GM12878 (cell line): ENCODE measurements at regions not wholly inside any gene's neighbourhood (a gene's known extent, or its start where the extent isn't known, plus 50 kb on each side); places are given as distances from the start of the nearest gene placed in this dataset.

Source experiments
- ATAC-seq: fragments of 200-7000 bp; cut with Tn5 transposase; 3 replicates; pipeline ENCODE4 v1.9.1; 2020; ENCODE audit warnings: mild to moderate bottlenecking, moderate library complexity
- BruUV-seq: library from RNA; stranded (reverse); fragments of 400-500 nt; replicated peaks from 2 replicates; lab custom pipeline; 2021; lab: Mats Ljungman, UMichigan
- CTCF ChIA-PET: fragments of 300-600 bp; sonication (Branson Sonifier 250); formaldehyde crosslinking; extraction: SDS; loops from one replicate; lab custom pipeline; 2021; ENCODE audit warnings: inconsistent platforms; lab: Yijun Ruan, JAX
- POLR2A ChIA-PET: fragments of 350-600 bp; formaldehyde crosslinking; extraction: SDS; loops from one replicate; lab custom pipeline; 2021; ENCODE audit warnings: inconsistent platforms; lab: Charles Lee
- RAD21 ChIA-PET: fragments of 300-600 bp; sonication (Branson Sonifier 250); formaldehyde crosslinking; loops from one replicate; lab custom pipeline; 2023; ENCODE audit warnings: antibody characterized with exemption; ENCODE audit not compliant: unreplicated experiment; lab: Charles Lee
- SMC1A ChIA-PET: fragments of 300-600 bp; sonication (Branson Sonifier 250); formaldehyde crosslinking; loops from one replicate; lab custom pipeline; 2023; ENCODE audit not compliant: unreplicated experiment, uncharacterized antibody; lab: Charles Lee
- DNase-seq: peaks from one replicate; pipeline ENCODE4 v3.0.0-alpha.2; 2011; ENCODE audit warnings: low read depth, low spot score
- FAIRE-seq: peaks from 3 replicates; lab custom pipeline; 2011; peaks lifted over from hg19 to GRCh38; lab: Jason Lieb, UNC
- H2AFZ ChIP-seq: 2 replicates; pipeline ENCODE4 v1.6.0; 2011; ENCODE audit warnings: low read depth, low read length, control low read depth; ENCODE audit not compliant: control insufficient read depth
- H3K27ac ChIP-seq: 2 replicates; pipeline ENCODE4 v1.5.1; 2011; ENCODE audit warnings: control low read depth; ENCODE audit not compliant: control insufficient read depth, insufficient read depth
- H3K27me3 ChIP-seq, 2 experiments: replicated peaks in 1 of 2; 2 replicates each; pipeline versions ENCODE4 v1.6.0 to v1.6.1; 2011; ENCODE audit warnings: low read length in 1 of 2; ENCODE audit not compliant: control insufficient read depth in 2 of 2, insufficient read depth in 2 of 2
- H3K36me3 ChIP-seq, 2 experiments: 2 replicates each; pipeline ENCODE4 v1.5.1; 2011; ENCODE audit warnings: low read length in 1 of 2; ENCODE audit not compliant: control insufficient read depth in 2 of 2, insufficient read depth in 2 of 2
- H3K4me1 ChIP-seq: 2 replicates; pipeline ENCODE4 v1.6.1; 2011; ENCODE audit warnings: mild to moderate bottlenecking, low read length, moderate library complexity, mixed read lengths; ENCODE audit not compliant: control insufficient read depth, insufficient read depth
- H3K4me2 ChIP-seq: 2 replicates; pipeline ENCODE4 v1.6.0; 2011; ENCODE audit warnings: control low read depth; ENCODE audit not compliant: control insufficient read depth, insufficient read depth
- H3K4me3 ChIP-seq: fragments of 200-600 bp; sonication (generic); 2 replicates; pipeline ENCODE4 v1.5.1; 2016
- H3K79me2 ChIP-seq: 2 replicates; pipeline ENCODE4 v1.6.0; 2011; ENCODE audit warnings: low read length; ENCODE audit not compliant: control insufficient read depth, insufficient read depth
- H3K9ac ChIP-seq: 2 replicates; pipeline ENCODE4 v1.8.0; 2011; ENCODE audit warnings: low read length, control low read depth, mixed read lengths; ENCODE audit not compliant: control insufficient read depth, insufficient read depth
- H3K9me3 ChIP-seq: replicated peaks from 3 replicates; pipeline ENCODE4 v1.5.1; 2011; ENCODE audit warnings: mild to moderate bottlenecking, low read length; ENCODE audit not compliant: control insufficient read depth, insufficient read depth
- H4K20me1 ChIP-seq: 2 replicates; pipeline ENCODE4 v1.6.0; 2011; ENCODE audit not compliant: control insufficient read depth, insufficient read depth
- FOS ChIP-seq: IDR thresholded peaks from 3 replicates; pipeline ENCODE4 v1.6.1; 2011; ENCODE audit warnings: borderline replicate concordance; ENCODE audit not compliant: insufficient read length; ENCODE audit errors: extremely low read depth
- IRF4 ChIP-seq: IDR thresholded peaks from 2 replicates; pipeline ENCODE4 v1.6.1; 2011; ENCODE audit warnings: low read depth, low read length
- JUNB ChIP-seq: IDR thresholded peaks from 2 replicates; pipeline ENCODE4 v1.6.1; 2016; ENCODE audit warnings: antibody characterized with exemption, mild to moderate bottlenecking
- MTA3 ChIP-seq: IDR thresholded peaks from 2 replicates; pipeline ENCODE4 v1.6.1; 2012; ENCODE audit warnings: low read length, inconsistent platforms, borderline replicate concordance
- MYB ChIP-seq: fragments of 150-350 bp; IDR thresholded peaks from 2 replicates; pipeline ENCODE4 v1.6.1; 2014; ENCODE audit warnings: mild to moderate bottlenecking, low read depth, low read length, borderline replicate concordance
- NFYB ChIP-seq: IDR thresholded peaks from 2 replicates; pipeline ENCODE4 v1.6.1; 2011; ENCODE audit warnings: low read depth, mild to moderate bottlenecking, low read length, improper control_type of control experiment, moderate library complexity; ENCODE audit not compliant: insufficient read depth
- NRF1 ChIP-seq: conservative IDR thresholded peaks from 2 replicates; pipeline ENCODE4 v1.6.1; 2011; ENCODE audit warnings: mild to moderate bottlenecking, low read depth, low read length, improper control_type of control experiment
- RUNX3 ChIP-seq: IDR thresholded peaks from 2 replicates; pipeline ENCODE4 v1.6.1; 2012; ENCODE audit warnings: low read length, inconsistent platforms
- SREBF1 ChIP-seq: IDR thresholded peaks from 2 replicates; pipeline ENCODE4 v1.6.1; 2012; ENCODE audit warnings: mild to moderate bottlenecking, low read length
- ZNF384 ChIP-seq: IDR thresholded peaks from 2 replicates; pipeline ENCODE4 v1.6.1; 2012; ENCODE audit warnings: low read depth, mild to moderate bottlenecking, low read length, improper control_type of control experiment, borderline replicate concordance
- WGBS: methylation state at CpG from one replicate; pipeline ENCODE4 v1.1.6; 2016; ENCODE audit warnings: low lambda C conversion rate; ENCODE audit not compliant: insufficient replicate concordance, insufficient coverage; ENCODE audit errors: missing lambda C conversion rate; 5-methylcytosine and 5-hydroxymethylcytosine counted together
- in situ Hi-C: fragments of 300-500 bp; cut with MboI; formaldehyde crosslinking; loops from 9 replicates; pipeline ENCODE4 v1.14.3; 2018; ENCODE audit warnings: mixed read lengths
- intact Hi-C: fragments of 100-400 bp; cut with micrococcal nuclease; formaldehyde crosslinking; loops from one replicate; pipeline ENCODE4 v1.14.2; 2022; ENCODE audit not compliant: unreplicated experiment
- TF ChIP-seq, protein P1 (sequence below): IDR thresholded peaks from 2 replicates; pipeline ENCODE4 v1.6.1; 2012; ENCODE audit warnings: improper control_type of control experiment, low read depth, low read length; ENCODE audit not compliant: insufficient replicate concordance
- TF ChIP-seq, protein P2 (sequence below): fragments of 450-650 bp; IDR thresholded peaks from 2 replicates; pipeline ENCODE4 v1.6.1; 2016; ENCODE audit warnings: mild to moderate bottlenecking
- TF ChIP-seq, protein P3 (sequence below), 3 experiments: IDR thresholded peaks in 2 of 3; conservative IDR thresholded peaks in 1 of 3; 2 replicates each; pipeline ENCODE4 v1.5.1; 2011; ENCODE audit warnings: low read depth in 3 of 3, low read length in 3 of 3, mild to moderate bottlenecking in 3 of 3, control low read depth in 2 of 3, moderate library complexity in 2 of 3, inconsistent platforms in 1 of 3, mixed read lengths in 1 of 3; ENCODE audit not compliant: control insufficient read depth in 2 of 3, insufficient read depth in 1 of 3; ENCODE audit errors: extremely low read depth in 1 of 3

DNA sequence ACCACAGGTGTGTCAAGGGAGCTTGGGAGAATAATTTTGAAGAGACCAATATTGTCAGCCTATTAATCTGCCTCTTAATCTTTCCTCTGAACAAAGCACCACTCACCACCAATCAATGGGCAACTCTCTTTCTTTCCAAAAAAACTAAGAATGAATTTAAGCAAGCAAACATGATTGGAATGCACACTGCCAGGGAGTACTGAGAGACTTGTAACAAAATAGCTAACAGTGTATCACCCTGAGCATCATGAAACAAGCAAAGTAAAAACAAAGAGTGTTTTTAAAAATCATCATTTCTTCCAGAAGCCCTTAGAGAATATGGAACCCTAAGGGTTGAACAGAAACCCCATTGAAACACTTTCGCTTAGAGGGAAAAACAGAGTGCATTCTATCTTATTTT is 299.7 kb downstream of the DSEL start (continued):
- TF ChIP-seq, protein P1, sequence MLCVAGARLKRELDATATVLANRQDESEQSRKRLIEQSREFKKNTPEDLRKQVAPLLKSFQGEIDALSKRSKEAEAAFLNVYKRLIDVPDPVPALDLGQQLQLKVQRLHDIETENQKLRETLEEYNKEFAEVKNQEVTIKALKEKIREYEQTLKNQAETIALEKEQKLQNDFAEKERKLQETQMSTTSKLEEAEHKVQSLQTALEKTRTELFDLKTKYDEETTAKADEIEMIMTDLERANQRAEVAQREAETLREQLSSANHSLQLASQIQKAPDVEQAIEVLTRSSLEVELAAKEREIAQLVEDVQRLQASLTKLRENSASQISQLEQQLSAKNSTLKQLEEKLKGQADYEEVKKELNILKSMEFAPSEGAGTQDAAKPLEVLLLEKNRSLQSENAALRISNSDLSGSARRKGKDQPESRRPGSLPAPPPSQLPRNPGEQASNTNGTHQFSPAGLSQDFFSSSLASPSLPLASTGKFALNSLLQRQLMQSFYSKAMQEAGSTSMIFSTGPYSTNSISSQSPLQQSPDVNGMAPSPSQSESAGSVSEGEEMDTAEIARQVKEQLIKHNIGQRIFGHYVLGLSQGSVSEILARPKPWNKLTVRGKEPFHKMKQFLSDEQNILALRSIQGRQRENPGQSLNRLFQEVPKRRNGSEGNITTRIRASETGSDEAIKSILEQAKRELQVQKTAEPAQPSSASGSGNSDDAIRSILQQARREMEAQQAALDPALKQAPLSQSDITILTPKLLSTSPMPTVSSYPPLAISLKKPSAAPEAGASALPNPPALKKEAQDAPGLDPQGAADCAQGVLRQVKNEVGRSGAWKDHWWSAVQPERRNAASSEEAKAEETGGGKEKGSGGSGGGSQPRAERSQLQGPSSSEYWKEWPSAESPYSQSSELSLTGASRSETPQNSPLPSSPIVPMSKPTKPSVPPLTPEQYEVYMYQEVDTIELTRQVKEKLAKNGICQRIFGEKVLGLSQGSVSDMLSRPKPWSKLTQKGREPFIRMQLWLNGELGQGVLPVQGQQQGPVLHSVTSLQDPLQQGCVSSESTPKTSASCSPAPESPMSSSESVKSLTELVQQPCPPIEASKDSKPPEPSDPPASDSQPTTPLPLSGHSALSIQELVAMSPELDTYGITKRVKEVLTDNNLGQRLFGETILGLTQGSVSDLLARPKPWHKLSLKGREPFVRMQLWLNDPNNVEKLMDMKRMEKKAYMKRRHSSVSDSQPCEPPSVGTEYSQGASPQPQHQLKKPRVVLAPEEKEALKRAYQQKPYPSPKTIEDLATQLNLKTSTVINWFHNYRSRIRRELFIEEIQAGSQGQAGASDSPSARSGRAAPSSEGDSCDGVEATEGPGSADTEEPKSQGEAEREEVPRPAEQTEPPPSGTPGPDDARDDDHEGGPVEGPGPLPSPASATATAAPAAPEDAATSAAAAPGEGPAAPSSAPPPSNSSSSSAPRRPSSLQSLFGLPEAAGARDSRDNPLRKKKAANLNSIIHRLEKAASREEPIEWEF: no peak
- TF ChIP-seq RUNX3 (no peak), NRF1 (no peak), JUNB (no peak)
- TF ChIP-seq, protein P2, sequence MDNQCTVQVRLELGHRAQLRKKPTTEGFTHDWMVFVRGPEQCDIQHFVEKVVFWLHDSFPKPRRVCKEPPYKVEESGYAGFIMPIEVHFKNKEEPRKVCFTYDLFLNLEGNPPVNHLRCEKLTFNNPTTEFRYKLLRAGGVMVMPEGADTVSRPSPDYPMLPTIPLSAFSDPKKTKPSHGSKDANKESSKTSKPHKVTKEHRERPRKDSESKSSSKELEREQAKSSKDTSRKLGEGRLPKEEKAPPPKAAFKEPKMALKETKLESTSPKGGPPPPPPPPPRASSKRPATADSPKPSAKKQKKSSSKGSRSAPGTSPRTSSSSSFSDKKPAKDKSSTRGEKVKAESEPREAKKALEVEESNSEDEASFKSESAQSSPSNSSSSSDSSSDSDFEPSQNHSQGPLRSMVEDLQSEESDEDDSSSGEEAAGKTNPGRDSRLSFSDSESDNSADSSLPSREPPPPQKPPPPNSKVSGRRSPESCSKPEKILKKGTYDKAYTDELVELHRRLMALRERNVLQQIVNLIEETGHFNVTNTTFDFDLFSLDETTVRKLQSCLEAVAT: no peak

DNA sequence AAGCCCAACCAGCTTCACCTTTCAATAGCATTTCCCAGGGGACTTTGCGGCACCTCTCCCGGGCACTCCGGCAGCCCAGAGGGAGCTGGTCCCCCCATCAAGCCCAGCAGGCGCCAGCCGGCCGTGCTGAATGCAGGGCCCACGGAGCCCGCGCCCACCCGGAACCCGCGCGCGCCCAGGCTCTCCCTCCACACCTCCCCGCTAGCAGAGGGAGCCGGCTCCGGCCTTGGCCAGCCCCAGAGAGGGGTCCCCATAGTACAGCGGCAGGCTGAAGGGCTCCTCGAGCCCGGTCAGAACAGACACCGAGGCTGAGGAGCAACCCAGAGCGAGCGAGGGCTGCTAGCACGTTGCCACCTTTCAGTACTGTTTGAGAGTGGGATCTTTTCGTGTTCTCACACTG is 300.8 kb downstream of the DSEL start:
- TF ChIP-seq IRF4 (no peak), MYB (no peak), SREBF1 (no peak), MTA3 (no peak), NFYB (no peak), FOS (no peak), ZNF384 (no peak)
- TF ChIP-seq, protein P3, sequence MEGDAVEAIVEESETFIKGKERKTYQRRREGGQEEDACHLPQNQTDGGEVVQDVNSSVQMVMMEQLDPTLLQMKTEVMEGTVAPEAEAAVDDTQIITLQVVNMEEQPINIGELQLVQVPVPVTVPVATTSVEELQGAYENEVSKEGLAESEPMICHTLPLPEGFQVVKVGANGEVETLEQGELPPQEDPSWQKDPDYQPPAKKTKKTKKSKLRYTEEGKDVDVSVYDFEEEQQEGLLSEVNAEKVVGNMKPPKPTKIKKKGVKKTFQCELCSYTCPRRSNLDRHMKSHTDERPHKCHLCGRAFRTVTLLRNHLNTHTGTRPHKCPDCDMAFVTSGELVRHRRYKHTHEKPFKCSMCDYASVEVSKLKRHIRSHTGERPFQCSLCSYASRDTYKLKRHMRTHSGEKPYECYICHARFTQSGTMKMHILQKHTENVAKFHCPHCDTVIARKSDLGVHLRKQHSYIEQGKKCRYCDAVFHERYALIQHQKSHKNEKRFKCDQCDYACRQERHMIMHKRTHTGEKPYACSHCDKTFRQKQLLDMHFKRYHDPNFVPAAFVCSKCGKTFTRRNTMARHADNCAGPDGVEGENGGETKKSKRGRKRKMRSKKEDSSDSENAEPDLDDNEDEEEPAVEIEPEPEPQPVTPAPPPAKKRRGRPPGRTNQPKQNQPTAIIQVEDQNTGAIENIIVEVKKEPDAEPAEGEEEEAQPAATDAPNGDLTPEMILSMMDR (IDR thresholded peaks at IDR 0.05 in 2 of 3, conservative IDR thresholded peaks at IDR 0.05 in 1 of 3; ENCODE audit: control insufficient read depth in 2 of 3, extremely low read depth in 1 of 3, insufficient read depth in 1 of 3, low read depth in 3 of 3, low read length in 3 of 3): no peak
- intact Hi-C loops: loop anchor here (10.0 kb wide), 1 partner anchor 1409 kb away; no protein-coding TSS in a partner anchor
- ChIA-PET SMC1A (interaction anchor here (1.0 kb wide), 1 partner anchor 1445 kb away, joined by 3 read pairs; no protein-coding TSS in a partner anchor), POLR2A (no interaction called here), RAD21 (no interaction called here), CTCF (interaction anchor here (0.7 to 4.1 kb wide), 2 partner anchors 9 to 1444 kb away, joined by 3 to 18 read pairs; no protein-coding TSS in a partner anchor)
- no peaks in the 10 kb centered on the region for H3K4me1 ChIP-seq
- H3K4me2 ChIP-seq: no peak overlapping the region
- no peak for DNase-seq
- H3K27me3 ChIP-seq: no peaks in the 10 kb centered on the region
- no peaks in the 10 kb centered on the region for H3K79me2 ChIP-seq
- FAIRE-seq: no peak
- no peak overlapping the region for H3K9ac ChIP-seq
- in situ Hi-C loops: loop anchor here (10.0 to 25.0 kb wide), 3 partner anchors 1409 to 1522 kb away; no protein-coding TSS in a partner anchor
- no peaks in the 10 kb centered on the region for H3K36me3 ChIP-seq
- BruUV-seq: no TSS peak
- no peak for ATAC-seq
- no peaks in the 10 kb centered on the region for H4K20me1 ChIP-seq
- H3K4me3 ChIP-seq: no peak overlapping the region
- no peaks in the 10 kb centered on the region for H3K9me3 ChIP-seq
- no peak overlapping the region for H2AFZ ChIP-seq
- H3K27ac ChIP-seq: no peak overlapping the region
- WGBS: 37% methylated on average over 9 of the region's 25 CpGs
